CD14-positive monocyte (primary cell): ENCODE measurements at regions not wholly inside any gene's neighbourhood (a gene's known extent, or its start where the extent isn't known, plus 50 kb on each side); places are given as distances from the start of the nearest gene placed in this dataset.

Experiments used
- DNase-seq, 3 donors: peaks; one replicate each; pipeline ENCODE4 v3.0.0-alpha.2; 2011 to 2022
- H2AFZ ChIP-seq: 2 replicates; pipeline ENCODE4 v1.6.0; 2012; ENCODE audit warnings: mild to moderate bottlenecking, low read depth, low read length, inconsistent platforms; ENCODE audit not compliant: insufficient read depth, poor library complexity, severe bottlenecking
- H3K27ac ChIP-seq, 2 donors: 1 replicate in 1 of 2; 2 replicates in 1 of 2; pipeline ENCODE4 v1.5.1; 2012 to 2013; ENCODE audit warnings: low read length in 2 of 2, control low read depth in 1 of 2, inconsistent platforms in 1 of 2, low read depth in 1 of 2, mild to moderate bottlenecking in 1 of 2
- H3K27me3 ChIP-seq, 2 donors: one replicate each; pipeline versions ENCODE4 v1.6.0 to v1.6.1; 2011 to 2013; ENCODE audit warnings: low read length in 2 of 2; ENCODE audit not compliant: control insufficient read depth in 2 of 2, insufficient read depth in 2 of 2
- H3K36me3 ChIP-seq, 2 donors: replicated peaks in 1 of 2; 1 replicate in 1 of 2; 2 replicates in 1 of 2; pipeline versions ENCODE4 v1.5.1 to v1.6.1; 2012 to 2013; ENCODE audit warnings: low read length in 2 of 2, control low read depth in 1 of 2, inconsistent platforms in 1 of 2, mild to moderate bottlenecking in 1 of 2; ENCODE audit not compliant: insufficient read depth in 2 of 2, control insufficient read depth in 1 of 2
- H3K4me1 ChIP-seq, 2 donors: 1 replicate in 1 of 2; 2 replicates in 1 of 2; pipeline versions ENCODE4 v1.5.1 to v1.6.1; 2012 to 2013; ENCODE audit warnings: low read length in 2 of 2, control low read depth in 1 of 2, inconsistent platforms in 1 of 2, mild to moderate bottlenecking in 1 of 2, moderate library complexity in 1 of 2; ENCODE audit not compliant: insufficient read depth in 2 of 2, control insufficient read depth in 1 of 2
- H3K4me2 ChIP-seq: replicated peaks from 2 replicates; pipeline ENCODE3; 2012; ENCODE audit warnings: low read length, moderate library complexity, mild to moderate bottlenecking; ENCODE audit not compliant: poor library complexity, severe bottlenecking; ENCODE audit errors: extremely low read depth
- H3K4me3 ChIP-seq, 3 experiments: fragments of 200-600 bp in 1 of 3; sonication (generic) in 1 of 3; replicated peaks in 1 of 3; 1 replicate in 2 of 3; 2 replicates in 1 of 3; pipeline ENCODE4 v1.5.1; 2011 to 2013; ENCODE audit warnings: low read length in 3 of 3, mild to moderate bottlenecking in 3 of 3, control low read depth in 2 of 3, low read depth in 2 of 3, inconsistent platforms in 1 of 3, moderate library complexity in 1 of 3
- H3K79me2 ChIP-seq: 2 replicates; pipeline ENCODE4 v1.6.0; 2012; ENCODE audit warnings: mild to moderate bottlenecking, control low read depth, inconsistent platforms, low read length, moderate library complexity; ENCODE audit not compliant: insufficient read depth
- H3K9ac ChIP-seq: 2 replicates; pipeline ENCODE4 v1.6.0; 2017; ENCODE audit warnings: low read length, mild to moderate bottlenecking; ENCODE audit not compliant: insufficient read depth, poor library complexity, severe bottlenecking
- H3K9me3 ChIP-seq, 2 donors: replicated peaks in 1 of 2; 1 replicate in 1 of 2; 2 replicates in 1 of 2; pipeline versions ENCODE4 v1.5.1 to v1.6.1; 2012 to 2013; ENCODE audit warnings: low read length in 2 of 2, control low read depth in 1 of 2; ENCODE audit not compliant: control insufficient read depth in 1 of 2, insufficient read depth in 1 of 2
- H4K20me1 ChIP-seq: 2 replicates; pipeline ENCODE4 v1.6.0; 2012; ENCODE audit warnings: mild to moderate bottlenecking, low read length, control low read depth, moderate library complexity; ENCODE audit not compliant: insufficient read depth
- H3K27ac Mint-ChIP-seq, 7 donors: one replicate each; pipeline ENCODE4 v1.8.0; 2020; ENCODE audit warnings: mild to moderate bottlenecking in 7 of 7, mixed read lengths in 7 of 7, moderate library complexity in 6 of 7, inconsistent platforms in 2 of 7
- H3K27me3 Mint-ChIP-seq, 3 donors: one replicate each; pipeline ENCODE4 v1.8.0; 2021 to 2022; ENCODE audit warnings: low read depth in 3 of 3, mild to moderate bottlenecking in 3 of 3, mixed read lengths in 3 of 3, moderate library complexity in 3 of 3, inconsistent platforms in 1 of 3
- H3K36me3 Mint-ChIP-seq, 2 donors: one replicate each; pipeline ENCODE4 v1.8.0; 2020; ENCODE audit warnings: mixed read lengths in 2 of 2, inconsistent platforms in 1 of 2, mild to moderate bottlenecking in 1 of 2
- H3K4me1 Mint-ChIP-seq: one replicate; pipeline ENCODE4 v1.8.0; 2020; ENCODE audit warnings: mild to moderate bottlenecking, mixed read lengths
- H3K4me3 Mint-ChIP-seq, 2 donors: one replicate each; pipeline ENCODE4 v1.8.0; 2020; ENCODE audit warnings: mild to moderate bottlenecking in 2 of 2, mixed read lengths in 2 of 2, moderate library complexity in 1 of 2
- H3K9me3 Mint-ChIP-seq, 7 donors: one replicate each; pipeline ENCODE4 v1.8.0; 2020 to 2022; ENCODE audit warnings: mixed read lengths in 7 of 7, mild to moderate bottlenecking in 6 of 7, moderate library complexity in 6 of 7, inconsistent platforms in 2 of 7
- WGBS: methylation state at CpG from one replicate; pipeline ENCODE4 v1.1.5; 2013; ENCODE audit warnings: missing lambda C conversion rate; ENCODE audit not compliant: insufficient coverage; 5-methylcytosine and 5-hydroxymethylcytosine counted together
- intact Hi-C, 2 donors: fragments of 100-400 bp; cut with micrococcal nuclease; formaldehyde crosslinking; loops; one replicate each; pipeline versions ENCODE4 v1.15.0 to v1.15.1; 2023
- TF ChIP-seq, protein P1 (sequence below): fragments of 200-600 bp; IDR thresholded peaks from one replicate; pipeline ENCODE4 v1.8.0; 2022; ENCODE audit warnings: antibody characterized with exemption, mild to moderate bottlenecking

DNA sequence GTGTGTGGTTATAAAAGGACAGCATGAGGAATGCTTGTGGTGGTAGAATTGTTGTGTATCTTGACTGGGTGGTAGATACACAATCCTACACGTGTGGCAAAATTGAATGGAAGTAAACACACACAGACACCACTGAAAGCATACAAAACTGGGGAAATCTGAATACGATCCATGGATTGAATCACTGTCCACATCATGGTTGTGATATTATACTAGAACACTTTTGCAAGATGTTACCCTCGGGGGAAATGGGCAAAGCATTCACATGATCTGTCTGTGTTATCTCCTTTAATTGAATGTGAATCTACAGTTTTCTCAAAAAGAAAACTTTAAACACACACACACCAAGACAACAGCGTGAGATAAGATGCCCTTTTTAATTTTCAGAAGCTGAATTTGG, 165.2 kb upstream of the CELF2 start:
- Mint-ChIP-seq H3K27me3 (peaks cover 0 to 4% (median 2%) of the 10 kb centered on the region in 3 donors), H3K4me1 (peaks cover 8% of the 10 kb centered on the region), H3K4me3 (no peak overlapping the region), H3K27ac (no peak overlapping the region), H3K36me3 (no peaks in the 10 kb centered on the region), H3K9me3 (no peaks in the 10 kb centered on the region)
- no peaks in the 10 kb centered on the region for H3K9me3 ChIP-seq
- no CpG with 5 or more reads among the region's 4 CpGs for WGBS
- H3K4me3 ChIP-seq = no peak overlapping the region
- H3K9ac ChIP-seq = no peak overlapping the region
- H4K20me1 ChIP-seq = no peaks in the 10 kb centered on the region
- H3K36me3 ChIP-seq = no peaks in the 10 kb centered on the region
- DNase-seq = no peak
- TF ChIP-seq, protein P1, sequence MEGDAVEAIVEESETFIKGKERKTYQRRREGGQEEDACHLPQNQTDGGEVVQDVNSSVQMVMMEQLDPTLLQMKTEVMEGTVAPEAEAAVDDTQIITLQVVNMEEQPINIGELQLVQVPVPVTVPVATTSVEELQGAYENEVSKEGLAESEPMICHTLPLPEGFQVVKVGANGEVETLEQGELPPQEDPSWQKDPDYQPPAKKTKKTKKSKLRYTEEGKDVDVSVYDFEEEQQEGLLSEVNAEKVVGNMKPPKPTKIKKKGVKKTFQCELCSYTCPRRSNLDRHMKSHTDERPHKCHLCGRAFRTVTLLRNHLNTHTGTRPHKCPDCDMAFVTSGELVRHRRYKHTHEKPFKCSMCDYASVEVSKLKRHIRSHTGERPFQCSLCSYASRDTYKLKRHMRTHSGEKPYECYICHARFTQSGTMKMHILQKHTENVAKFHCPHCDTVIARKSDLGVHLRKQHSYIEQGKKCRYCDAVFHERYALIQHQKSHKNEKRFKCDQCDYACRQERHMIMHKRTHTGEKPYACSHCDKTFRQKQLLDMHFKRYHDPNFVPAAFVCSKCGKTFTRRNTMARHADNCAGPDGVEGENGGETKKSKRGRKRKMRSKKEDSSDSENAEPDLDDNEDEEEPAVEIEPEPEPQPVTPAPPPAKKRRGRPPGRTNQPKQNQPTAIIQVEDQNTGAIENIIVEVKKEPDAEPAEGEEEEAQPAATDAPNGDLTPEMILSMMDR = no peak
- H3K79me2 ChIP-seq = no peaks in the 10 kb centered on the region
- no peak overlapping the region for H3K27ac ChIP-seq
- intact Hi-C loops = no loop called here
- no peaks in the 10 kb centered on the region for H3K27me3 ChIP-seq
- H3K4me2 ChIP-seq = no peak overlapping the region
- no peak overlapping the region for H2AFZ ChIP-seq
- no peaks in the 10 kb centered on the region for H3K4me1 ChIP-seq

DNA sequence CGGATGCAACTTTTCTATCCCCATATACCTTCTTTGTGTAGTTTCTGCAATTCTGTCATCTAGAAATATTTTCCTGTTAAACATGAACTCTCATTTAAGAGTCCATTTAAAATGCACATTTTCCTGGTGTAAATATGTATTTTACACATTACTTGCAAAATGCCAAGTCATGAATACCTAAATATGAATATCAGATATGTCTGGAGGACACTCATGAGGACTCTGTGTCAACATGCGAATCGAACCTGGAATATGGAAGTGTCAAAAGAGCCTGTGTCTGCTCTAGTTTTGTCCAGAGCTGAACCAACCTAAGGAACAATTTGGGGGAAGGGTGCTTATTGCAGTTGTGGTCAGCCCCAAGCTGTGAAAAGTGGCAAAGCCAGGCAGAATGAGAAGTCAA, 163.7 kb upstream of the CELF2 start:
- Mint-ChIP-seq H3K36me3 (no peaks in the 10 kb centered on the region), H3K27me3 (peaks cover 0 to 4% (median 0%) of the 10 kb centered on the region in 3 donors), H3K4me1 (peaks cover 8% of the 10 kb centered on the region), H3K9me3 (no peaks in the 10 kb centered on the region), H3K4me3 (no peak overlapping the region), H3K27ac (no peak overlapping the region)
- Histone ChIP-seq H3K36me3 (no peaks in the 10 kb centered on the region), H3K4me1 (no peaks in the 10 kb centered on the region), H3K27ac (no peak overlapping the region), H2AFZ (no peak overlapping the region), H3K27me3 (no peaks in the 10 kb centered on the region), H3K4me2 (no peak overlapping the region), H3K79me2 (no peaks in the 10 kb centered on the region), H3K9ac (no peak overlapping the region), H3K9me3 (no peaks in the 10 kb centered on the region), H4K20me1 (no peaks in the 10 kb centered on the region), H3K4me3 (no peak overlapping the region)
- WGBS = no CpG with 5 or more reads among the region's 3 CpGs
- DNase-seq = no peak
- intact Hi-C loops = no loop called here
- TF ChIP-seq, protein P1 = no peak
